ENCODE measurements at regions not wholly inside any gene's neighbourhood (a gene's known extent, or its start where the extent isn't known, plus 50 kb on each side); places are given as distances from the start of the nearest gene placed in this dataset.

DNA sequence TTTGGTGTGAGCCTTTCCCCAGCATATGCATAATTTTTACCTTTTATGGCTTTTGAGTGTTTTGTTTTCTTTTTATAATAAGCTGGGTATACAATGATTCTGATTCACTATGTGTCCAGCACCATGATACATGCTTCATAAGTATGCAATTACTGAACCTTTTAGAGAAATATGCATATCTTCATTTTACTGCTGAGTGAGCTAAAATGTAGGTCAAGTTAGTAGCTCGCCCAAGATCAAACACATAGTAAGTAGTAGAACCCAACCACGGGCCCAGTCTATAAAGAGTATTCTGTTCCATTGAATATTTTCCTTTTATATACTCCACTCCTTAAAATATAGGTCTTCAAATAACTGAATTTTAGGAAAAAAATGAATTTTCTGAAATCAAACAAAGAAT, 362.4 kb upstream of the HTR2C start:
- H3K36me3 ChIP-seq (ENCODE audit: control insufficient read depth in 2 of 2, insufficient read depth in 1 of 2, low read length in 2 of 2) = no peaks in the 10 kb centered on the region
- H3K4me3 ChIP-seq (ENCODE audit: low read depth, low read length) = no peak overlapping the region
- ChIA-PET CTCF (interaction anchor here (0.6 kb wide), 1 partner anchor 12 kb away, joined by 3 read pairs; no protein-coding TSS in a partner anchor), POLR2A (no interaction called here)
- no peak overlapping the region for H3K27ac ChIP-seq (ENCODE audit: extremely low read depth, low read depth, low read length)
- H3K4me1 ChIP-seq (ENCODE audit: control insufficient read depth, insufficient read depth, low read length) = no peaks in the 10 kb centered on the region
- H3K9me3 ChIP-seq (ENCODE audit: control insufficient read depth, insufficient read depth, low read depth, low read length) = no peaks in the 10 kb centered on the region
- TF ChIP-seq ZNF785 (tag by site-specific recombination; IDR thresholded peaks at IDR 0.05) (no peak), IKZF3 (tag by site-specific recombination; IDR thresholded peaks at IDR 0.05) (no peak), ZNF155 (tag by site-specific recombination; IDR thresholded peaks at IDR 0.05) (no peak), GLIS2 (tag by site-specific recombination; IDR thresholded peaks at IDR 0.05) (no peak), ZNF114 (tag by site-specific recombination; IDR thresholded peaks at IDR 0.05) (no peak), GFI1B (tag by site-specific recombination; IDR thresholded peaks at IDR 0.05) (no peak), ZNF558 (tag by site-specific recombination; IDR thresholded peaks at IDR 0.05) (no peak), ZNF555 (tag by site-specific recombination; conservative IDR thresholded peaks at IDR 0.05) (no peak), MZF1 (tag by site-specific recombination; IDR thresholded peaks at IDR 0.05; ENCODE audit: borderline replicate concordance) (no peak), ZNF544 (tag by site-specific recombination; IDR thresholded peaks at IDR 0.05) (no peak), YY1 (tag by site-specific recombination; IDR thresholded peaks at IDR 0.05) (no peak), SP3 (tag by site-specific recombination; IDR thresholded peaks at IDR 0.05) (no peak), KLF9 (tag by site-specific recombination; IDR thresholded peaks at IDR 0.05; ENCODE audit: low read depth) (no peak), ZNF677 (tag by site-specific recombination; IDR thresholded peaks at IDR 0.05) (no peak), ZBTB48 (tag by site-specific recombination; IDR thresholded peaks at IDR 0.05) (no peak), KLF16 (tag by site-specific recombination; IDR thresholded peaks at IDR 0.05) (no peak), ZBTB7A (tag by site-specific recombination; IDR thresholded peaks at IDR 0.05; ENCODE audit: low read depth) (no peak)
- TF ChIP-seq, protein P1, sequence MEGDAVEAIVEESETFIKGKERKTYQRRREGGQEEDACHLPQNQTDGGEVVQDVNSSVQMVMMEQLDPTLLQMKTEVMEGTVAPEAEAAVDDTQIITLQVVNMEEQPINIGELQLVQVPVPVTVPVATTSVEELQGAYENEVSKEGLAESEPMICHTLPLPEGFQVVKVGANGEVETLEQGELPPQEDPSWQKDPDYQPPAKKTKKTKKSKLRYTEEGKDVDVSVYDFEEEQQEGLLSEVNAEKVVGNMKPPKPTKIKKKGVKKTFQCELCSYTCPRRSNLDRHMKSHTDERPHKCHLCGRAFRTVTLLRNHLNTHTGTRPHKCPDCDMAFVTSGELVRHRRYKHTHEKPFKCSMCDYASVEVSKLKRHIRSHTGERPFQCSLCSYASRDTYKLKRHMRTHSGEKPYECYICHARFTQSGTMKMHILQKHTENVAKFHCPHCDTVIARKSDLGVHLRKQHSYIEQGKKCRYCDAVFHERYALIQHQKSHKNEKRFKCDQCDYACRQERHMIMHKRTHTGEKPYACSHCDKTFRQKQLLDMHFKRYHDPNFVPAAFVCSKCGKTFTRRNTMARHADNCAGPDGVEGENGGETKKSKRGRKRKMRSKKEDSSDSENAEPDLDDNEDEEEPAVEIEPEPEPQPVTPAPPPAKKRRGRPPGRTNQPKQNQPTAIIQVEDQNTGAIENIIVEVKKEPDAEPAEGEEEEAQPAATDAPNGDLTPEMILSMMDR (tag by site-specific recombination; IDR thresholded peaks at IDR 0.05) = no peak
- TF ChIP-seq, protein P2, sequence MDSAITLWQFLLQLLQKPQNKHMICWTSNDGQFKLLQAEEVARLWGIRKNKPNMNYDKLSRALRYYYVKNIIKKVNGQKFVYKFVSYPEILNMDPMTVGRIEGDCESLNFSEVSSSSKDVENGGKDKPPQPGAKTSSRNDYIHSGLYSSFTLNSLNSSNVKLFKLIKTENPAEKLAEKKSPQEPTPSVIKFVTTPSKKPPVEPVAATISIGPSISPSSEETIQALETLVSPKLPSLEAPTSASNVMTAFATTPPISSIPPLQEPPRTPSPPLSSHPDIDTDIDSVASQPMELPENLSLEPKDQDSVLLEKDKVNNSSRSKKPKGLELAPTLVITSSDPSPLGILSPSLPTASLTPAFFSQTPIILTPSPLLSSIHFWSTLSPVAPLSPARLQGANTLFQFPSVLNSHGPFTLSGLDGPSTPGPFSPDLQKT (IDR thresholded peaks at IDR 0.05; ENCODE audit: borderline replicate concordance, low read depth, low read length) = no peak
- TF ChIP-seq, protein P3, sequence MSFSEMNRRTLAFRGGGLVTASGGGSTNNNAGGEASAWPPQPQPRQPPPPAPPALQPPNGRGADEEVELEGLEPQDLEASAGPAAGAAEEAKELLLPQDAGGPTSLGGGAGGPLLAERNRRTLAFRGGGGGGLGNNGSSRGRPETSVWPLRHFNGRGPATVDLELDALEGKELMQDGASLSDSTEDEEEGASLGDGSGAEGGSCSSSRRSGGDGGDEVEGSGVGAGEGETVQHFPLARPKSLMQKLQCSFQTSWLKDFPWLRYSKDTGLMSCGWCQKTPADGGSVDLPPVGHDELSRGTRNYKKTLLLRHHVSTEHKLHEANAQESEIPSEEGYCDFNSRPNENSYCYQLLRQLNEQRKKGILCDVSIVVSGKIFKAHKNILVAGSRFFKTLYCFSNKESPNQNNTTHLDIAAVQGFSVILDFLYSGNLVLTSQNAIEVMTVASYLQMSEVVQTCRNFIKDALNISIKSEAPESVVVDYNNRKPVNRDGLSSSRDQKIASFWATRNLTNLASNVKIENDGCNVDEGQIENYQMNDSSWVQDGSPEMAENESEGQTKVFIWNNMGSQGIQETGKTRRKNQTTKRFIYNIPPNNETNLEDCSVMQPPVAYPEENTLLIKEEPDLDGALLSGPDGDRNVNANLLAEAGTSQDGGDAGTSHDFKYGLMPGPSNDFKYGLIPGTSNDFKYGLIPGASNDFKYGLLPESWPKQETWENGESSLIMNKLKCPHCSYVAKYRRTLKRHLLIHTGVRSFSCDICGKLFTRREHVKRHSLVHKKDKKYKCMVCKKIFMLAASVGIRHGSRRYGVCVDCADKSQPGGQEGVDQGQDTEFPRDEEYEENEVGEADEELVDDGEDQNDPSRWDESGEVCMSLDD (tag by site-specific recombination; IDR thresholded peaks at IDR 0.05) = no peak

DNA sequence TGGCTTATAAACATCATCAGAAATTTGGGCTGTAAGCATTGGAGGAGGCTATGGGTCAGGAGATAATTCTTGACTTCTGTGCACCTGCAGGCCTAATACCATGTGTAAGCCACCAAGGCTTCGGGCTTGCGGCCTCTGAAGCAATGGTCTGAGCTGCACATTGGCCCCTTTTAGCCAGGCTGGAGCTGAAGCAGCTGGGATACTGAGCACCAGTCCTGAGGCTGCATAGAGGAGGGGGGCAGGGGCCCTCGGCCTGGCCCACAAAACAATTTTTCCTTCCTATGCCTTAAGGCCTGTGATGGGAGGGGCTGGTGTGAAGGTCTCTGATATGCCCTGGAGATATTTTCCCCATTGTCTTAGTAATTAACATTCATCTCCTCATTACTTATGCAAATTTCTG, 373.0 kb upstream of the HTR2C start:
- ChIA-PET CTCF (no interaction called here), POLR2A (no interaction called here)
- Histone ChIP-seq H3K27ac (ENCODE audit: extremely low read depth, low read depth, low read length) (no peak overlapping the region), H3K4me1 (ENCODE audit: control insufficient read depth, insufficient read depth, low read length) (no peaks in the 10 kb centered on the region), H3K4me3 (ENCODE audit: low read depth, low read length) (no peak overlapping the region), H3K9me3 (ENCODE audit: control insufficient read depth, insufficient read depth, low read depth, low read length) (no peaks in the 10 kb centered on the region), H3K36me3 (ENCODE audit: control insufficient read depth in 2 of 2, insufficient read depth in 1 of 2, low read length in 2 of 2) (no peaks in the 10 kb centered on the region)
- TF ChIP-seq, protein P3 (tag by site-specific recombination; IDR thresholded peaks at IDR 0.05) = no peak
- TF ChIP-seq SCRT1 (tag by site-specific recombination; IDR thresholded peaks at IDR 0.05; ENCODE audit: borderline replicate concordance) (no peak), IKZF3 (tag by site-specific recombination; IDR thresholded peaks at IDR 0.05) (no peak), ZNF335 (tag by site-specific recombination; conservative IDR thresholded peaks at IDR 0.05) (no peak), ZNF791 (tag by site-specific recombination; IDR thresholded peaks at IDR 0.05) (no peak), ZNF350 (tag by site-specific recombination; IDR thresholded peaks at IDR 0.05) (no peak), KLF16 (tag by site-specific recombination; IDR thresholded peaks at IDR 0.05) (no peak), ZNF174 (tag by site-specific recombination; IDR thresholded peaks at IDR 0.05) (no peak), ZNF555 (tag by site-specific recombination; conservative IDR thresholded peaks at IDR 0.05) (no peak), HOXA7 (CRISPR knock-in tag; IDR thresholded peaks at IDR 0.05; ENCODE audit: borderline replicate concordance) (no peak)
- TF ChIP-seq, protein P4, sequence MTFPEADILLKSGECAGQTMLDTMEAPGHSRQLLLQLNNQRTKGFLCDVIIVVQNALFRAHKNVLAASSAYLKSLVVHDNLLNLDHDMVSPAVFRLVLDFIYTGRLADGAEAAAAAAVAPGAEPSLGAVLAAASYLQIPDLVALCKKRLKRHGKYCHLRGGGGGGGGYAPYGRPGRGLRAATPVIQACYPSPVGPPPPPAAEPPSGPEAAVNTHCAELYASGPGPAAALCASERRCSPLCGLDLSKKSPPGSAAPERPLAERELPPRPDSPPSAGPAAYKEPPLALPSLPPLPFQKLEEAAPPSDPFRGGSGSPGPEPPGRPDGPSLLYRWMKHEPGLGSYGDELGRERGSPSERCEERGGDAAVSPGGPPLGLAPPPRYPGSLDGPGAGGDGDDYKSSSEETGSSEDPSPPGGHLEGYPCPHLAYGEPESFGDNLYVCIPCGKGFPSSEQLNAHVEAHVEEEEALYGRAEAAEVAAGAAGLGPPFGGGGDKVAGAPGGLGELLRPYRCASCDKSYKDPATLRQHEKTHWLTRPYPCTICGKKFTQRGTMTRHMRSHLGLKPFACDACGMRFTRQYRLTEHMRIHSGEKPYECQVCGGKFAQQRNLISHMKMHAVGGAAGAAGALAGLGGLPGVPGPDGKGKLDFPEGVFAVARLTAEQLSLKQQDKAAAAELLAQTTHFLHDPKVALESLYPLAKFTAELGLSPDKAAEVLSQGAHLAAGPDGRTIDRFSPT (tag by site-specific recombination; IDR thresholded peaks at IDR 0.05) = no peak

Measured in HEK293 (cell line).